Activated CD4-positive, alpha-beta T cell treated with anti-CD3 and anti-CD28 coated beads for 1 hour (primary cell): ENCODE measurements at regions not wholly inside any gene's neighbourhood (a gene's known extent, or its start where the extent isn't known, plus 50 kb on each side); places are given as distances from the start of the nearest gene placed in this dataset.

Experiments
- DNase-seq: peaks from one replicate; pipeline ENCODE4 v3.0.0-alpha.2; 2020

DNA sequence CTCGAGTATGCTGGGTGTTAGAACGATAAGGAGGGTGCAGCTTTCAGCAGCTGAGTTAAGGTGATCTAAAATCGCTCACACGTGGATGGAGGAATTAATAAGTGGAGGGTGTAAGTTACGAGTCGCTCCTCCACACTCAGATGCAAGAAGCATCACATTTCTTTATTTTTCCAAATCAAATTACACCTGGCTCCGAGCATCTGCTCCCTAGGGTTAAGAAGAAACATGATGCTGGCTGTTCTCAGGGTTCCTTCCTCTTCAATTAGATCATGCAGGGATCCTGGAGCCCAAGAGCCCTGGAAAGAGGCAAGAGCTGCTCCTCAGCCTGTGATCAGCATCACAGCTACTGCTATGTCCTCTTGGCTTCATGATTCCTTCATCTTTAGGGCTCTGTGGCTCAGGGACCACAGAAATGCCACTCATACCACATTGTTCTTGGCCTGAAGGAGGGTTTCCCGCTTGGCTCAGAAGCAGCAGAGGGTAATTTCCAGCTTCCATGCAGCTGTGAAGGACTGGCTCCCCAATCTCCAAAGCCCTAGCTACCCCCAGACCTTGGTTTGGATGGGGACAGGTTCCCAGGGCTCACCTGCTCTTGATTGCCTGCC lies 235.9 kb upstream of the ZNF32 start:
- no peak for DNase-seq

DNA sequence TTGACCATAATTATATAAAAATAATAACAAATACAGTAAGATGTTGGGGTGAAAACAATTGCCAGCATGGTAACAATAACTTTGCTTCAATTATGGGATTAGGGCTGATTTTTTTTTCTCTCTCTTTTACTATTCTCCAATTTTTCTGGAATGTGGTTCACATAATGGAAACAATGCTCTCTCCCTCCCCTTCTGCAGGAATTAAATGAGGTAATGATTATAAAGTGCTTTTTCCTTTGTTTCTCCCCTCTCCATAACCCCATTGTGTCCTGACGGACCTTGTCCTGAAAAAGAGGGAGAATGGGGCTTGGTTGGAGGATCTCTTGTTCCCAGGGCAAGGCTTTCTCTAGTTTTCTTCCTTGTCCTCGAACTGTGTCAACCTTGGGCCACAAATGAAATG lies 234.0 kb upstream of the ZNF32 start:
- no peak for DNase-seq

DNA sequence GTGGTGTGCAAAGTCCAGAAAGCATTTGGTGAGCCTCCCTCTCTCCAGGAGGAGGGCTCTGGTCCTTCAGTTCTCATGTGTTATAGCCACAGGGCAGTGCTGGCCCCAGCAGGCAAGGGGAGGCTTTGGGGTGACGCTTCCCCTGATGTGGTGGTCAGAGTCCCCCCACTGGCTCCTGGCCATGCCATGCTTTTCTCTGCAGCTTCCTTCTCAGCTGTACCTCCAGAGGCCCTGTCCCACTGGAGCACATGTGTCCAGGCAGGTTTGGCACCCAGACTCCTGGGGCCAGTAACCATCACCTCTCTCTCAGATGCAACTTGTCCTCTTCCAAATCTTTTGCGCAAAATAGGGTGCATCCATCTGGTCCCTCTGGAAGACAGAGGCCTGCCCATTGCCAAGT lies 233.0 kb upstream of the ZNF32 start:
- no peak for DNase-seq

DNA sequence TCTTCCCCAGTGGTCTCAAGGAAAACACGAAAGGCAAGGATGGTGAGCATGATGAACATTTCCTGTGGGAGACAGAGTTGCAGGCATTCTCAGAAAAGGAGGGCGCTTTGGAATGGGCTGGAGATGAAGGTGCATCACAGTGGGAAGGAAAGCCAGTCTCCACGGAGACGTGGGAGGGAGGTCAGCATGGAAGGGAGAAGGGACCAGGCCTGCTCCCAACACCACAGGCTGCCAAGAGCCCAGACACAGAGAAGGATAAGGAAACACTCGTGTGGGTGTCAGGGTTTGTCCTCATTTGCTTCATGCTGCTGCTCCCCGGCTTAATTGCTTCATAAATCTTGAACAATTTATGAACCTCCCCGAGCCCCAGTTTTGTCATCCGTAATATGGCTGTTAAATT lies 231.5 kb upstream of the ZNF32 start:
- no peak for DNase-seq

DNA sequence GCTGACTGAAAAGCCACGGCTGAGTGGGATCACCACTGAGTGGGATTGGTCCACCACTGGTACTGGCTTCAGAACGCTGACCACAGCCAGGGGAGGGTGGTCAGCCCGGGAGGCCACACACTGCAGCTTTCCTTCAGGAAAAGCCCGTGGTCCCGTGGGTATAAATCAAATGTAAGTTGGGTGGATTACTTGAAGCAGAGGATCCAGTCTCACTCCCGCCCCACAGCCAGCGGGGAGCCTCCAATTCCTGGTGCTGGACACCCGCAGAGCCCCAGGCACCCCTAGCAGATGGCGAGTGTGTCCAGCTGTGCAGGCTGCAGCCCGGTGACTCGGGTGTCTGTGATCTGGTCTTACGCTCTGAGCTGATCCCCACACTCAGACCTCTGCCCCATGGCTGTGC lies 231.1 kb upstream of the ZNF32 start:
- no peak for DNase-seq

DNA sequence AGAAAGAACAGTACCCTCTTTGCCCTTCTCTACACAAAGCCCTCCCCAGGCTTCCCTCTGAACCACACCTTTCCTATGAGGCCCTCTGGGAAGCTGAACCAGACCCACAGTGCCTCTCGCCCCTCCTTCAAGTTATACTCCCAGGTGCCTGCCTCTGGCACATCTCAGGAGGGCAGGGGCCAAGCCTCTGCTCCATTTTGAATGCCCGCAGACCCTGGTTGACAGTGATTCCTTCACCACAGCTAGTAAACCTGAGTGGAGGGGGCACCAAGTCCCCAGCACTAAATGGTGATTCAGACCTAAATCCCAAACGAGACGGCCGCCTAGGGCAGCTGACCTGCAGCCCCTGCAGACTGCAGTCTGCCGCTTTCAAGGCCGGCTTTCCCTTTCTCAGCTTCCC lies 230.5 kb upstream of the ZNF32 start:
- DNase-seq, result no peak

DNA sequence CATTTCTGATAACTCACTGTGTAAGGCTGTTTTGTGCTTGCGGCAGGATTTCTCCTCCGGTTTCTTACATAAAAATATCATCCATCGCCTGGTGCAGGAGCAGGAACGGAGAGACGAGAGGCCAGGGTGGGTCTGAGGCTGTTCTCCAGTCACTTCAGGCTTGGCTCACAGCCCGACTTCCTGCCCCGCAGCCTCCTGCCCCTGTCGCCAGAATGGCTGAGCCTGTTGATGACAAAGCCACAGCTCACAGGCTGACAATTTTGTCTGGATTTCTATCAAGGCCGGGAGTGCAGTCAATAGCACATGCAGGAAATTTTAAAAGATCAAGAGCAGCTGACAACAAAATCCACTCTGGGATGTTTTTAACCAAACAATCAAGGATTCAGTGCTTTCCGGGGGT lies 229.7 kb upstream of the ZNF32 start:
- no peak for DNase-seq

DNA sequence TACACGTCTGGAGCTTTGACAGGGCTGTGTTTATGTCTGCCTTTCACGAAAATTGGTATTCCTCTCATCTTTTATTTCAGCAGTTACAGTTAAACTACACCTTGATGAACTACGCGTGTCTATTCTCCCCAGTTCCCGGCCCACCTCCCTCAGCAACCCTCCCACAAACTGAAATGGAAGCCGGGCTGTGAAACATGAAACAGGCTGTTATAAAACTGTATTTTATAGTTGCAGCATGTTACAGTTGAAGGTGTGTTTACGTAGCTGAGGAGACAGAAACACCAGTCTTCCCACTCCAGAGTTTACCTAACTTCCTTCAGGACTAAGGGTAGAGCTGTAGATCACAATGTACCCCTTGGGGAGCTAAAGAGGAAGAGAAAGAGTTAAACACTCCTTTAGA lies 228.3 kb upstream of the ZNF32 start:
- no peak for DNase-seq

DNA sequence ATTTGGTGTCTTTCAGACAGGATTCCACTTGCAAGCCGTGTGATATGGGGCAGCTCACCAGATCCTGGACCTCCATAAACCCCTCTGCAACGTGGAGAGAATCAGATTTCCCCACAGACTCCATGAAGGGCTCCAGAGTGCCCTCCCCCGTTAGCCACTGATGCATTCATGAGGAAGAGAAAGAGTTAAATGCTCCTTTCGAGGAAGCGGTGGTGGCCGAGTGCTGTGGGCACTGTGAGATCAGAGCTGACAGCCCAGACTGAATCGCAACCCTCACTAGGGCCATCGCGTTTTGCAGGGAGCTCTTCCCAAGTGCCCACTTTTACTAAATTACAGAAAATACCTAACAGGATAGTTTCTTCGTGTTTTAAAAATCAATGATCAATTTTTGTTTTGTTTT lies 226.3 kb upstream of the ZNF32 start:
- DNase-seq, result no peak

DNA sequence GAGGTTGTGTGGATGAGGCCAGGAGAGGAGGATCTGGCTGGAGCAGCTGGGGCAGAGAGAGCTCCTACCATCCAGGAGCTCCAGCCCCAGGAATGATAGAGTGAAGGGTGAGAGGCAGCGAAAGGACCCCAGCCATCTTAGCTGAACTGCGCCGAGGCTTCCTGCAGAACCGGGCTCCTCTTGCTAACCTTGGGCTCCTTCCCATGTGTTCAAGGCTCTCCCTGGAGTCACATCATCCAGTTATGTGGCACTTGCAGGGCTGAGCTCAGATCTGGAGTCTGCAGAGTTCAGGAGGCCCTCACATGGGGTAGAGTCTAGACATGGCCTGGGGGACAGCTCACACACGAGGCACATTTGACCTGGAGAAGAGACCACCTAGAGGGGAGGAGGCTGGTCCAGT lies 225.0 kb upstream of the ZNF32 start:
- DNase-seq, result no peak

DNA sequence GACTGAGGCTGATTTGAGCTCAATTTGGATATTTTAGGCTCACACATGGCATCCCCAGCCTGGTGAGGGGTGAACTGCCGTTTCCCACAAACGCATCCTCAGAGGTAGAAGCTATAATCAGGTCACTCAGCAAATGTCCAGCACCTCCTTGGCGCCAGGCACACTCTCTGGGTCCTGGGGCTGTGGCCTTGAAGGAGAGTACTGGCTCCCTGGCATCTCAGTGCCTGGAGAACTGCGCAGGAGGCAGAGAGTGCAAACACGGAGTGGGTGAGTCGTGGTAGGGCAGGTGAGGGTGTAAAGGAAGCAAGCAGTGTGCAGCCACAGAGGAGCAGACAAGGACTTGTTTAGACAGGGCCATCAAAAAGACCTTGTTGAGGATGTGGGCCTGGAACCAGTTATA lies 224.0 kb upstream of the ZNF32 start:
- no peak for DNase-seq

DNA sequence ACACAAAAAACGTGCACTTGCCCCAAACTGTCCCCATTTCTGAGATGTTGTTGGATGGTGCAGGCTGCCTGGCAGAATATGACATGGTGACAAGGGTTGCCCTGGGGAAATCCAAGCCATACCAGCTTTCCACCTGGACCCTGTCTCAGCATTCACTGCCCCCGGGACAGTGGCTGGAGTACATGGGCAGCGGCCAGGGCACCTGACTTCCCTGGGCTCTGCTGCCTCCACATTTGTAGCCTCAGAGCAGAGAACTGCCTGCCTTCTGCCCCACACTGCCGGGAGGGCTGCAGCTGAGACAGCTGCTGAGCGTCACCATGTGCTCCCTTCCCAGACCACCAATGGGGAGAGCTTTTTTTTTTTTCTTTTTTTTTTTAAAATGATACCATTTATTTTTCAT lies 222.9 kb upstream of the ZNF32 start:
- no peak for DNase-seq

DNA sequence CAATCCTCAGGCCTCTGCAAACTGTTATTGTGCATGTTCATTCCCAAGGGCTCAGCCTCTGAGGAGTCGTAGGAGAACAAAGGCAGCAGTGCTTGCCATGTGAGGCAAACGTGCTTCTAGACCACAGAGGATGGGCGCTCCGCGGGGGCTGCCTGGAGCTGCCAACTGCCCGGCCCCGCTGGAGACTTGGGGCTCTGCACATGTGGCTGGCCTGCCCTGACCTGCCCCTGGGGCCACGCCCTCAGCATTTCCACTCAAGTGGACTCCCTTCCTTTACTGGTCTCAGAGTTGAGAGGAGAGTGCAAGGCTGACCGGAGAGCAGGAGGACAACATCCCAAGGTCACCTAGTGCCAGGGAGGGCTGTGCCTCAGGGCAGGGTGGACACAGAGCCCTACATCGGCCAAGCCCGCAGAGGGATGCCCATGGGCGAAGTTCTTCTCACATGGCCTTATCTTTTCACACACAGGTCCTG lies 222.3 kb upstream of the ZNF32 start:
- no peak for DNase-seq

DNA sequence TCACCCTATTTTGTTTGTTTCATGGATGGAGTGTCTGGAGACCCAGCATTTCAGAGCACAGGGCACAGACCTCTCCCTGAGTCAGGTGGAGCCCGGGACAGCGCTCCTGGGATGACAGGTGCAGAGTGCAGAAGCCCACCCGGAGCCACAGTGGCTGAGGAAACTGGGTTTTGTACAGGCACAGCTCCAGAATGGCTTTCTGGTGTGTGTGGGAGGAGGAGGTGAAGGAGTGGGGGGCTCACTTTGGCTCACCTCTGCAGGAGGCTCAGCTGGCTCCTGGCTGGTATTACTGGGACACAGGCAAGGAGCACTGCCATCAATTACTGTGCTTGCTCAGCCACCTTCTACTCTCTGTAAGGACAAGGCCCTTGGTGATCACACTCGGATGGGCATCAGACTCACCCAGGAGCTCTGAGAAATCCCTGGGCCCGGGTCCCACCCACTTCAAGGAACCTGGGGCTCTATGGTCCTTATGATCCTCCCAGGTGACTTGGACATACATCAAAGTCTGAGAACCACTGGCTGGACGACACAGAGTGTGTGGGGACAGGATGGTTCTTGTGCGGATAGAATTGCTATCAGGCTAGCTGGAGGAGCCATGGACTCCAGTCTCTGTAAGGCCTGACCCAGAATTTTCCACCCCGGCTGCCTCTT lies 221.1 kb upstream of the ZNF32 start:
- no peak for DNase-seq

DNA sequence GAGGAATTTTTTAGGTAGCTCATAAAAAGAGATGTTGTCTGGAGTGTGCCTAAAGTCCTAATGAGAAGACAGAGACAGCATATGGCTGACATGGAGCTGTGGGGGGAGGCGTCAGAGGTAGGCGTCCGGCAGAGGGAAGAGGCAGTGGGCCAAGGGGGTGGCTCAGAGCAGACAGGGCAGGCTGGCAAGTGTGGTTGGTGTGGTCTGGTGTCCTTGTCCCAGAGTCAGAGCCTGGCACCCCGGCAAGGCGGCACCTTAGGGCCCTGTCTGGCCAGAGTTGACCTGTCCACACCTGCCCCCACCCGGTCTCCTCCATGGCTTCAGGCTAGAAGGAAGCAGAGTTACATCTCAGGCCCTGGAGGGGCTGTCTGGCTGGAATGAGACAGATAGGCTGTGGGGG lies 220.3 kb upstream of the ZNF32 start:
- DNase-seq, result no peak

DNA sequence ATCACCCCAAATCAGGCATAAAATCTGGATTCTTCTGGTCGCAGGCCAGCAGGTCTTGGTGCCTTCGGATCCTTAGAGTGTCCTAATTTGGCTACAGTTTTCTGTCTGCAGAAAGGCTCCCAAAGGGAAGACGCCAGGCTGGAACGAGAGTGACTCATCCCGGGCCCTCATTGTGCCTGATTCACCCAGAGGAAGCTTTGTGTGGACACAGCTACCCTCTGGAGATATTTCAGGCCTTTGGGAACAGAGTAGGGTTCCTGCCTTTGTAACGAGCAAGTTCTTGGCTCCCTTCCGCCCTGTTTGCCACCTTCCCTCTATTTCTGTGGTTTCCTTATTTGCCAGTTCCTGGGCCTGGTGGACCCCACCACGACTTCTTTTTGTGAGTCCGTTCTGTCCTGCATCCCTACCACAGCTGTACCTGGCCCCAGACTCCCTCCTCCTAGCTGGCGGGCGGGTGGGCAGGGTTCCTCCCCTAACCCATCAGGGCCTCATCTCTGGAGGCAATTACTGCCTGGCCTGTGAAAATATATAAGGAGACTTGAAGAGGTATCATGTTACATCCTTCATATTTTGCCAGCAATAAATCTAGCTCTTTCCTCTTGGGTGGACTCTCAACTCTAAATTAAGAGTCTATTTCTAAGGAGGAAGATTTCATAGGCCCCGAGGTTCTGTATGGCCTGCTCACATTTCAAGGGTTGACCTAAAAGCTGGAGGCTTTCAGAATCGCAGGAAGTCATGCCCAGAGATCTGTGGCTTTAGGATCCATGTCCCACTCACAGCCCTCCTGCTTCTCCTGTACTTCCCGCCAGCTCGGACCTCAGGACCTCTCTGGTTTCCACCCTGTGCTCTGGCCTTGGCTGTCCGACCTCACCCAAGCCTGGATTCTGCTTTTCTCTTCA lies 219.2 kb upstream of the ZNF32 start:
- no peak for DNase-seq

DNA sequence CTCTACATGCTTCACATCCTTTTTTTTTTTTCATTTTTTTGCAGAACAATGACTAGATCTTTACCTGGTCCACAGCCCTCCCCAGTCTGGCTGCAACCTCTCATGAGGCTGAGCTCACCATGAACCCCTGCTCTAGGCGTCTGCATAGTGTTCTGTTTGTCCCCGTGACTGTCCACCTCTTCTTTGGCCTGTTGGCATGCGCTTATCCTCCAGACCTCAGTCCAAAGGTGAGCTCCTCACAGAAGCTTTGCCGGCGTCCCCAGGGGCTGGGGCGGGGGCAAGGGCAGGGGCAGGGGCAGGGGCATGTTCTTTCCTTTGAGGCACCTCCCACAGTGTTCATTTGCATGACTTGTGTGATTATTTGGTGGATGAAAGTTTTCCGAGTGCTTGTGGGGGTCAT lies 218.4 kb upstream of the ZNF32 start:
- DNase-seq, result no peak

DNA sequence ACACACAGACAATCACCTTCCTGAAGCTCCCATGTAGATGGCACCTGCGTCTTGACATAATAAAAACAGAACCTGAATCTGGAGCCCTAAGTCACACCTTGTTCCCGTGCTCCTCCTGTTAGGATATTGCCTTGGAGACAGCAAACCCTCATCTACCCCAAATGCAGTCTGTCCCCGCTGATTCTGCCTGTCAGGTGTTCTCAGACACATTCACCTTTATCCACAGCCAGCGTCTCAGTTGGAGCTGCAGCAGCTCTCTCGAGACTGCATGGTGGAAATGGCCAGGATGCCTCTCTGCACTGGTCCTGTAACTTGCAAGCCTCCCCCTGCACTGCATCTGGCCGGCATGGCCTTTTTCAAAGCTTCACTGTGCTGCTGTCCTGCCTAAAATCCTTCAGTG lies 218.0 kb upstream of the ZNF32 start:
- no peak for DNase-seq

DNA sequence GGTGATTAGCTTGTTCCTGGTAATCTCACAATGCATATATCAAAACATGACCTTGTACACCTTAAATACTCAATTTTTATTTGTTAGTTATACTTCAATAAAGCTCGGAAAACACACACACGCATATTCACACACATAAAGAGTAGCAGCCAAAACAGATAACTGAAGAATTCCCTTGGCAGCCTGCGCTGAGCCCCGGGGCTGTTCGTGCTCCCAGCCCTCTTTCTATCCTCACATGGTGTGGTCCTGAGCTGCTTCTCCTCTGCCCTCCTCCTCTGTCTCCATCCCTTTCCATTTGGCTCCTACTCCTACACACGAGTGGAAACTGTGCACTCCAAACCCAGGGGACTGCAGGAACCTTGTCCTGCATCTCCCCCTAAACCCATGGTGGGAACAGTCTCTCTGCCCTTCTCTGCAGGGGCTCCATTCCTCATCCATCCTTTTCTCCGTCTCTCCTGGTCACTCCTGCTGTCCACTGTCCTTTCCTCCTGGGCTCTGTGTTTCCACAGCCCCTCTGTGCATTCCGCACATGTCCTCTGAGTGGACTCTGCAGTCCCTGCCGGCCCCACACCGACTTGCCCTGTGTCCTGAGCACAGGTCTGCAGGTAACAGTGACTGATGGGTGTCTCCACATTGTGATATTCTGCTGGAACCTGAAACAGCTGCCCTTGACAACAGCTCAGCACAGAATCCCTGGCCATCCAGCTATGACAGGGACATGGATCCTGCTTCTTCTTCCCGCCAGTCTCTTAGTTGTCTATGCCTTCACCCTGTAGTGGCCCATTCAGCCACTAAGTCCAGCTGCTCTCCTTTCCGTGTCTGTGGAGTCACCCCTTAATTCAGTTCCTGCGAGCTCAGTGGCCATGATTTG lies 216.8 kb upstream of the ZNF32 start:
- no peak for DNase-seq

DNA sequence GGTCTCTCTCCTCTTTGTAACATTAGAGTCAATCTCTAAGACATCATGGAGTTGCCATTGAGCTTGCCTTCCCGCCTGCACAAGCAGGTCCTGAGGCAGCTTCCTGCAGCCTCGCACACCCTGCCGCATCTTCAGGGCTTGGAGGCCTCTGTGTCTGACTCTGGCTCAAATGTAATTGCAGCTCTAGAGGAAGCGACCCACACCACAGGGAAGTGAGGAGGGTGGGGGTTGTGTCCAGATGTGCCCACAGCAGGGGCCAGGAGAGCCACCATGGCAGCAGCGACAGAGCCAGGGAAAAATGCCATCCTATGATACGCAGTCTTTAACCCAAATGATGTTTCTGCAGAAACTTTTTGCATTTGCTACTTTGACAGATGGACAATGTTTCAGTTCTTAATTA lies 216.0 kb upstream of the ZNF32 start:
- no peak for DNase-seq

DNA sequence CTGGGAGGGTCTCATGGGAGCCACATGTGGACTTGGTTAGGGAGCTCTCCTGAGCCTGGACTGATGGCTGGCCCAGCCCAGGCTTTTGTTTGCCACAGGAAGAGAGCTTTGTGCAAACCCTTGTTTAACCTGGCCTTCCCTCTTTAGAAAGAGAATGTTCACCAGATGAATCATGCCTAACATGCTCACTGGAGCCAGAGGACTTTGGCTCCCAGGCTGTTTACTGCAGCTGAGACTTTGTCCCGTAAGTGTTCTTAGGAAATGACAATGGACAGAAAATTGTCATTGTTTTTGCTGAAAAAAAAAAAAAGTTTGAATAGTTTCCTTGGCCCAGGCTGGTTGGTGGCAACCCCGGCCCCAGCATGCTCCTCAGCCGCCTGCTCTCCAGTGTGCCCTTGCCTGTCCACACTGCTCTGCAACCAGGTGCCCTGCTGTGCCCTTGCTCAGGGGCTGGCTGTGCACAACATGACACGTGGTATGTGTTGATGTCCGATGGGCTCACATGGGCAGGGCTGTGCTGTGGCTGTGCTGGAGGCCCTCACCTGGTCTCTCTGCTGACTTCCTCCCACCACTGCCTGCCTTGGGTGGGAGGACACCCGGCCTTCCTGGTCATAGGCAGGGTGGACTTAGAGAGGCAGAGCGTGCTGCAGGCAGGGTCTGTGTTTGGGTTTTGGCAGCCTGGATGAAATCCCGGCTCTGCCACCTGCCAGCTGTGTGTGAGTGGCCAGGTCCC lies 215.3 kb upstream of the ZNF32 start:
- no peak for DNase-seq

DNA sequence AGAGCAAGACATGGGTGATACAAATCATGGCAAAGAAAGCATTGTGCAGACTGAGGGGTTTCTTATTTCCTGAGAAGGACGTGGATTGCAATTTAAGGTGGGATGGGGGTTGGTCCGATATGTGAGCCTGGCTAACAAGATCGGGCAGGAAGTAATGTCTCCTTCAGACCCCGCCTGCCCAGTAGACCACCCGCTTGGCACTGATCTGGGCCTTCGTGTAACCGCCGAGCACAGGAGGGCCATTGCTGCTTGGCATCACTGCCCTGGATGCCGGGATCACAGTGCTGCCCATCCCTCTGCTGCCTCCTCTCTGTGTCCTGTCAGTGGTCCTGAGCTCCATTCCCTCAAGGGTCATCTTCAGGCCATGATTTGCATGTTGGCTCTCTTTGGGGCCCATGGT lies 214.6 kb upstream of the ZNF32 start:
- no peak for DNase-seq
